Kidney (tissue), 13 donors: ENCODE measurements at regions not wholly inside any gene's neighbourhood (a gene's known extent, or its start where the extent isn't known, plus 50 kb on each side); places are given as distances from the start of the nearest gene placed in this dataset.

Experiments used
- DNase-seq, 5 donors: peaks; one replicate each; pipeline ENCODE4 v3.0.0-alpha.2; 2013 to 2020
- FAIRE-seq: peaks from 2 replicates; lab custom pipeline; 2012; peaks lifted over from hg19 to GRCh38; lab: Jason Lieb, UNC
- H3K27ac ChIP-seq, 2 donors: one replicate each; pipeline ENCODE4 v1.7.0; 2013; ENCODE audit warnings: low read depth in 2 of 2, low read length in 2 of 2, inconsistent platforms in 1 of 2
- H3K27me3 ChIP-seq: one replicate; pipeline ENCODE4 v1.7.1; 2013; ENCODE audit warnings: low read length, inconsistent platforms; ENCODE audit not compliant: control insufficient read depth, insufficient read depth
- H3K36me3 ChIP-seq, 3 donors: one replicate each; pipeline versions ENCODE4 v1.7.0 to v1.7.1; 2013; ENCODE audit warnings: low read length in 3 of 3, control low read depth in 1 of 3, inconsistent platforms in 1 of 3; ENCODE audit not compliant: insufficient read depth in 3 of 3, control insufficient read depth in 2 of 3
- H3K4me1 ChIP-seq, 3 donors: one replicate each; pipeline versions ENCODE4 v1.7.0 to v1.7.1; 2013; ENCODE audit warnings: low read length in 3 of 3, inconsistent platforms in 1 of 3, low read depth in 1 of 3; ENCODE audit not compliant: control insufficient read depth in 2 of 3, insufficient read depth in 2 of 3
- H3K4me3 ChIP-seq, 3 donors: one replicate each; pipeline versions ENCODE4 v1.7.0 to v1.8.1; 2013; ENCODE audit warnings: low read length in 3 of 3, control low read depth in 1 of 3, inconsistent platforms in 1 of 3
- H3K9ac ChIP-seq, 3 donors: one replicate each; pipeline versions ENCODE4 v1.7.0 to v1.7.1; 2013; ENCODE audit warnings: low read length in 3 of 3, control low read depth in 1 of 3, inconsistent platforms in 1 of 3
- H3K9me3 ChIP-seq, 3 donors: one replicate each; pipeline versions ENCODE4 v1.7.0 to v1.7.1; 2013; ENCODE audit warnings: low read length in 3 of 3, control low read depth in 1 of 3, inconsistent platforms in 1 of 3; ENCODE audit not compliant: control insufficient read depth in 2 of 3, insufficient read depth in 1 of 3
- CTCF ChIP-seq: IDR thresholded peaks from 3 replicates; pipeline ENCODE4 v1.5.1; 2012; ENCODE audit warnings: mild to moderate bottlenecking, moderate library complexity, borderline replicate concordance; ENCODE audit not compliant: insufficient read depth; ENCODE audit errors: extremely low read depth
- intact Hi-C: fragments of 100-400 bp; cut with DNase I; formaldehyde crosslinking; loops from one replicate; pipeline ENCODE4 v1.11.1; 2022
- donor health status: control.
- donor health status: control.
- donor health status: control.
- donor health status: control.
- donor health status: control.
- donor health status: DM: yes; HTN: yes; CAD: no.
- donor health status: Normal renal cell carcinoma (clear cell type).

- Histone ChIP-seq H3K9ac (no peak overlapping the region), H3K4me1 (no peaks in the 10 kb centered on the region), H3K27me3 (no peaks in the 10 kb centered on the region), H3K27ac (no peak overlapping the region), H3K9me3 (no peaks in the 10 kb centered on the region), H3K36me3 (no peaks in the 10 kb centered on the region), H3K4me3 (no peak overlapping the region)
- peak in 1 of 5 donors; percentile 52 for DNase-seq
- TF ChIP-seq CTCF: no peak
- intact Hi-C loops: no loop called here
- FAIRE-seq: no peak
Measured at GRCh38 chr3:127408684-127409420, 121.0 kb upstream of the PRR20G start.

- Histone ChIP-seq H3K9ac (no peak overlapping the region), H3K9me3 (no peaks in the 10 kb centered on the region), H3K4me3 (no peak overlapping the region), H3K27ac (no peak overlapping the region), H3K4me1 (no peaks in the 10 kb centered on the region), H3K27me3 (no peaks in the 10 kb centered on the region), H3K36me3 (no peaks in the 10 kb centered on the region)
- no peak for FAIRE-seq
- no peak for TF ChIP-seq CTCF
- no peak for DNase-seq
- intact Hi-C loops: no loop called here
Measured at GRCh38 chr3:127408022-127408683, 120.3 kb upstream of the PRR20G start.

GRCh38 chr3:127407026-127407939 lies 119.4 kb upstream of the PRR20G start:
- peak in 2 of 5 donors; percentile 1 to 57 for DNase-seq
- no peak overlapping the region for H3K27ac ChIP-seq
- no peak for FAIRE-seq
- intact Hi-C loops: no loop called here
- no peak for TF ChIP-seq CTCF
- H3K4me3 ChIP-seq: no peak overlapping the region
- no peaks in the 10 kb centered on the region for H3K9me3 ChIP-seq
- H3K9ac ChIP-seq: no peak overlapping the region
- no peaks in the 10 kb centered on the region for H3K36me3 ChIP-seq
- no peaks in the 10 kb centered on the region for H3K27me3 ChIP-seq
- no peaks in the 10 kb centered on the region for H3K4me1 ChIP-seq
